HG03045 (cell line): ENCODE measurements at regions not wholly inside any gene's neighbourhood (a gene's known extent, or its start where the extent isn't known, plus 50 kb on each side); places are given as distances from the start of the nearest gene placed in this dataset.

ENCODE experiments used
- ATAC-seq: cut with Tn5 transposase; IDR thresholded peaks from one replicate; pipeline ENCODE4 v1.9.1; 2021; ENCODE audit warnings: mild to moderate bottlenecking, moderate library complexity; ENCODE audit not compliant: unreplicated experiment

GRCh38 chr5:58259685-58260152 is 200.2 kb downstream of the PLK2 start:
- ATAC-seq = no peak

- no peak for ATAC-seq
Measured at GRCh38 chr5:58258984-58259684, 200.8 kb downstream of the PLK2 start.

- ATAC-seq = no peak
Measured at GRCh38 chr5:58255970-58256369, 203.9 kb downstream of the PLK2 start.

GRCh38 chr5:58255386-58255785 is 204.5 kb downstream of the PLK2 start:
- no peak for ATAC-seq

GRCh38 chr5:58248221-58248620 is 211.7 kb downstream of the PLK2 start:
- no peak for ATAC-seq

GRCh38 chr5:58246461-58246944 is 213.4 kb downstream of the PLK2 start:
- ATAC-seq = no peak

GRCh38 chr5:58245476-58245840 is 214.4 kb downstream of the PLK2 start:
- no peak for ATAC-seq

GRCh38 chr5:58244819-58245475 is 214.9 kb downstream of the PLK2 start:
- ATAC-seq = no peak

GRCh38 chr5:58241389-58241788 is 218.5 kb downstream of the PLK2 start:
- no peak for ATAC-seq

- no peak for ATAC-seq
Measured at GRCh38 chr5:58240322-58240721, 219.6 kb downstream of the PLK2 start.

- no peak for ATAC-seq
Measured at GRCh38 chr5:58239731-58240130, 220.2 kb downstream of the PLK2 start.

GRCh38 chr5:58239045-58239444 is 220.8 kb downstream of the PLK2 start:
- ATAC-seq = peak; percentile 49

GRCh38 chr5:58236498-58236897 is 223.4 kb downstream of the PLK2 start:
- no peak for ATAC-seq

GRCh38 chr5:58235299-58235698 is 224.6 kb downstream of the PLK2 start:
- ATAC-seq = no peak

GRCh38 chr5:58232130-58232529 is 227.8 kb downstream of the PLK2 start:
- no peak for ATAC-seq

GRCh38 chr5:58231041-58231440 is 228.8 kb downstream of the PLK2 start:
- no peak for ATAC-seq

GRCh38 chr5:58228896-58229295 is 231.0 kb downstream of the PLK2 start:
- no peak for ATAC-seq

GRCh38 chr5:58227858-58228257 is 232.0 kb downstream of the PLK2 start:
- ATAC-seq = no peak

- no peak for ATAC-seq
Measured at GRCh38 chr5:58224661-58225060, 235.2 kb downstream of the PLK2 start.

GRCh38 chr5:58224221-58224620 is 235.7 kb downstream of the PLK2 start:
- ATAC-seq = no peak

- ATAC-seq = no peak
Measured at GRCh38 chr5:58215364-58215763, 244.5 kb downstream of the PLK2 start.

GRCh38 chr5:58211441-58211840 is 248.4 kb downstream of the PLK2 start:
- no peak for ATAC-seq
